ENCODE measurements at regions not wholly inside any gene's neighbourhood (a gene's known extent, or its start where the extent isn't known, plus 50 kb on each side); places are given as distances from the start of the nearest gene placed in this dataset.

DNA sequence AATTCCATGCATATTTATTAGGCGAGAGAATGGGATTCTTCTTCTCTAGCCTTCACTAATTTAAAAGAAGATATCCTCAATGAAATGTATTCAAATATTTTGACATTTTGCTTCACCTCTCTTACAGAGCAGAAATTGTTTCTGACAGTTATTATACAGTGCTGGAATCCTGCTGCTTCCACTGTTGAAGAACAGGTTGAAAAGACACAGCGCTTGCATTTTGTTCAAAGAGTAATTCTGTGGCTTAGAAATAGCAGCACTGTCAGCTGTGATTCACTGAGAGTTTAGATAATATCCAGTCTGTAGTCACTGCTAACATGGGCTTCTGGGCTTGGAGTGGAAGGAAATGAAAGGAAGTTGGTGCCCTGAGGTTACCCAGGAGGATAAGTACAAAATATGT, 117.1 kb upstream of the FBXL4 start:
- ATAC-seq = no peak

DNA sequence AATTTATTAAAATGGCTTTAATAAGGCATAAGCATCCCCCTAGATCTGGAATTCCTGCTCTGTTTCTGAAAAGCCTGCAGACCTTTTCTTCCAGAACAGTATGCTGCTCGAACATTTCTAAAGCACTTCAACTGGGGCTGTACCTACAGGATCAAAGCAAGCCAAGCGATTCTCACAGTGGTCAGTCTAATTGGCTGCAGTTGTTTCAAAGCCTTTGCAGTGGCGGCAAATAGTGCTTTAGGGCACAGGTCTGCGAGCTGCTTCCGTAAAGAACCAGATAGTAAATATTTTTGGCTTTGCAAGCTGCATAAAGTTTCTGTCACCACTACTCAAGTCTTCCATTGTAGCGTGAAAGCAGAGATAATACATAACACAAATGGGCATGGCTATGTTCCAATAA, 88.9 kb upstream of the FBXL4 start:
- TF ChIP-seq ZNF565 (CRISPR knock-in tag; conservative IDR thresholded peaks at IDR 0.05; ENCODE audit: low read depth) = no peak
- no peak for TF ChIP-seq ZNF8 (CRISPR knock-in tag; IDR thresholded peaks at IDR 0.05)
- no peak for ATAC-seq

More for the DNA sequence above, 117.1 kb upstream of the FBXL4 start:
- no peak for TF ChIP-seq ZNF8 (CRISPR knock-in tag; IDR thresholded peaks at IDR 0.05)
- TF ChIP-seq, protein P1, sequence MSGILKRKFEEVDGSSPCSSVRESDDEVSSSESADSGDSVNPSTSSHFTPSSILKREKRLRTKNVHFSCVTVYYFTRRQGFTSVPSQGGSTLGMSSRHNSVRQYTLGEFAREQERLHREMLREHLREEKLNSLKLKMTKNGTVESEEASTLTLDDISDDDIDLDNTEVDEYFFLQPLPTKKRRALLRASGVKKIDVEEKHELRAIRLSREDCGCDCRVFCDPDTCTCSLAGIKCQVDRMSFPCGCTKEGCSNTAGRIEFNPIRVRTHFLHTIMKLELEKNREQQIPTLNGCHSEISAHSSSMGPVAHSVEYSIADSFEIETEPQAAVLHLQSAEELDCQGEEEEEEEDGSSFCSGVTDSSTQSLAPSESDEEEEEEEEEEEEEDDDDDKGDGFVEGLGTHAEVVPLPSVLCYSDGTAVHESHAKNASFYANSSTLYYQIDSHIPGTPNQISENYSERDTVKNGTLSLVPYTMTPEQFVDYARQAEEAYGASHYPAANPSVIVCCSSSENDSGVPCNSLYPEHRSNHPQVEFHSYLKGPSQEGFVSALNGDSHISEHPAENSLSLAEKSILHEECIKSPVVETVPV (CRISPR knock-in tag; IDR thresholded peaks at IDR 0.05) = no peak
- TF ChIP-seq CREB5 (CRISPR knock-in tag; IDR thresholded peaks at IDR 0.05; ENCODE audit: low read depth) = no peak
- TF ChIP-seq GLIS3 (CRISPR knock-in tag; IDR thresholded peaks at IDR 0.05) = no peak
- TF ChIP-seq ZFP30 (CRISPR knock-in tag; IDR thresholded peaks at IDR 0.05) = no peak
- TF ChIP-seq PPARA (CRISPR knock-in tag; IDR thresholded peaks at IDR 0.05; ENCODE audit: borderline replicate concordance) = no peak
- TF ChIP-seq OSR1 (CRISPR knock-in tag; IDR thresholded peaks at IDR 0.05) = no peak
- no peak for TF ChIP-seq SNAI2 (CRISPR knock-in tag; IDR thresholded peaks at IDR 0.05)
- TF ChIP-seq, protein P2, sequence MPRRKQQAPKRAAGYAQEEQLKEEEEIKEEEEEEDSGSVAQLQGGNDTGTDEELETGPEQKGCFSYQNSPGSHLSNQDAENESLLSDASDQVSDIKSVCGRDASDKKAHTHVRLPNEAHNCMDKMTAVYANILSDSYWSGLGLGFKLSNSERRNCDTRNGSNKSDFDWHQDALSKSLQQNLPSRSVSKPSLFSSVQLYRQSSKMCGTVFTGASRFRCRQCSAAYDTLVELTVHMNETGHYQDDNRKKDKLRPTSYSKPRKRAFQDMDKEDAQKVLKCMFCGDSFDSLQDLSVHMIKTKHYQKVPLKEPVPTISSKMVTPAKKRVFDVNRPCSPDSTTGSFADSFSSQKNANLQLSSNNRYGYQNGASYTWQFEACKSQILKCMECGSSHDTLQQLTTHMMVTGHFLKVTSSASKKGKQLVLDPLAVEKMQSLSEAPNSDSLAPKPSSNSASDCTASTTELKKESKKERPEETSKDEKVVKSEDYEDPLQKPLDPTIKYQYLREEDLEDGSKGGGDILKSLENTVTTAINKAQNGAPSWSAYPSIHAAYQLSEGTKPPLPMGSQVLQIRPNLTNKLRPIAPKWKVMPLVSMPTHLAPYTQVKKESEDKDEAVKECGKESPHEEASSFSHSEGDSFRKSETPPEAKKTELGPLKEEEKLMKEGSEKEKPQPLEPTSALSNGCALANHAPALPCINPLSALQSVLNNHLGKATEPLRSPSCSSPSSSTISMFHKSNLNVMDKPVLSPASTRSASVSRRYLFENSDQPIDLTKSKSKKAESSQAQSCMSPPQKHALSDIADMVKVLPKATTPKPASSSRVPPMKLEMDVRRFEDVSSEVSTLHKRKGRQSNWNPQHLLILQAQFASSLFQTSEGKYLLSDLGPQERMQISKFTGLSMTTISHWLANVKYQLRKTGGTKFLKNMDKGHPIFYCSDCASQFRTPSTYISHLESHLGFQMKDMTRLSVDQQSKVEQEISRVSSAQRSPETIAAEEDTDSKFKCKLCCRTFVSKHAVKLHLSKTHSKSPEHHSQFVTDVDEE (CRISPR knock-in tag; IDR thresholded peaks at IDR 0.05) = no peak

DNA sequence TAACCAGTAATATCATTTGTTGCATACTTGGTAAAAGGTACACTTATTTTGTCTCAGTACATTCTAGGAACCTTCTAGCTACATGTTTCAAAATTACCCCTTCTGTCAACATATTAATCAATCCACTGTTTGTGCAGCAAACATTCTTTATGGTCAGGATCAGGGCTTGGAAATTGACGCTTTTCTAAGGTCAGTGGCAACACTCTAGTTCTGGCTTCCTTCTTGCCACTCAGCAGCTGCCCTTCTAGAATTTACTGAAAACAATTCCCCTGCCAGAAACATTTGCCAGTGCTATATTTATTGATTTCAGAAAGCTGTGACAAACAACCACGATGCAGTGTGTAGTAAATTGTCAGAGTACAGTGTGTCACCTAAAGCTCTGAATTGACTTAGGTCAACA, 84.7 kb upstream of the FBXL4 start:
- ATAC-seq = no peak
- TF ChIP-seq RARB (CRISPR knock-in tag; IDR thresholded peaks at IDR 0.05) (no peak), ESRRG (CRISPR knock-in tag; IDR thresholded peaks at IDR 0.05) (no peak), SNAI2 (CRISPR knock-in tag; IDR thresholded peaks at IDR 0.05) (no peak)

- no peak for ATAC-seq
- TF ChIP-seq GLIS3 (CRISPR knock-in tag; IDR thresholded peaks at IDR 0.05) (no peak), PATZ1 (CRISPR knock-in tag; IDR thresholded peaks at IDR 0.05; ENCODE audit: borderline replicate concordance) (no peak), CREB5 (CRISPR knock-in tag; IDR thresholded peaks at IDR 0.05; ENCODE audit: low read depth) (no peak), SNAI2 (CRISPR knock-in tag; IDR thresholded peaks at IDR 0.05) (no peak), OSR1 (CRISPR knock-in tag; IDR thresholded peaks at IDR 0.05) (no peak), PPARA (CRISPR knock-in tag; IDR thresholded peaks at IDR 0.05; ENCODE audit: borderline replicate concordance) (no peak), ZNF70 (CRISPR knock-in tag; IDR thresholded peaks at IDR 0.05) (no peak), ZFP30 (CRISPR knock-in tag; IDR thresholded peaks at IDR 0.05) (no peak), RARB (CRISPR knock-in tag; IDR thresholded peaks at IDR 0.05) (no peak), ZFP3 (CRISPR knock-in tag; IDR thresholded peaks at IDR 0.05) (no peak)
- TF ChIP-seq, protein P3, sequence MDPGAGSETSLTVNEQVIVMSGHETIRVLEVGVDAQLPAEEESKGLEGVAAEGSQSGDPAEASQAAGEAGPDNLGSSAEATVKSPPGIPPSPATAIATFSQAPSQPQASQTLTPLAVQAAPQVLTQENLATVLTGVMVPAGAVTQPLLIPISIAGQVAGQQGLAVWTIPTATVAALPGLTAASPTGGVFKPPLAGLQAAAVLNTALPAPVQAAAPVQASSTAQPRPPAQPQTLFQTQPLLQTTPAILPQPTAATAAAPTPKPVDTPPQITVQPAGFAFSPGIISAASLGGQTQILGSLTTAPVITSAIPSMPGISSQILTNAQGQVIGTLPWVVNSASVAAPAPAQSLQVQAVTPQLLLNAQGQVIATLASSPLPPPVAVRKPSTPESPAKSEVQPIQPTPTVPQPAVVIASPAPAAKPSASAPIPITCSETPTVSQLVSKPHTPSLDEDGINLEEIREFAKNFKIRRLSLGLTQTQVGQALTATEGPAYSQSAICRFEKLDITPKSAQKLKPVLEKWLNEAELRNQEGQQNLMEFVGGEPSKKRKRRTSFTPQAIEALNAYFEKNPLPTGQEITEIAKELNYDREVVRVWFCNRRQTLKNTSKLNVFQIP (CRISPR knock-in tag; IDR thresholded peaks at IDR 0.05; ENCODE audit: borderline replicate concordance, low read depth) = no peak
- TF ChIP-seq, protein P1 (CRISPR knock-in tag; IDR thresholded peaks at IDR 0.05) = no peak
Measured at GRCh38 chr6:99031957-99032356, 84.2 kb upstream of the FBXL4 start.

Measured in SK-N-SH treated with all-trans-retinoic acid at 6 μM for 48 hours (cell line).